GM23338 (cell line): ENCODE measurements at regions not wholly inside any gene's neighbourhood (a gene's known extent, or its start where the extent isn't known, plus 50 kb on each side); places are given as distances from the start of the nearest gene placed in this dataset.
A peak's percentile ranks its signal among the peaks of the same experiment; 100 is the strongest.

Source experiments
- ATAC-seq: fragments of 200-7000 bp; cut with Tn5 transposase; 3 replicates; pipeline ENCODE4 v1.9.1; 2020
- DNase-seq: peaks from one replicate; pipeline ENCODE4 v3.0.0-alpha.2; 2015; ENCODE audit warnings: low spot score
- H2AFZ ChIP-seq: fragments of 200-600 bp; sonication (generic); 2 replicates; pipeline ENCODE4 v1.8.0; 2016; ENCODE audit warnings: antibody characterized with exemption, mild to moderate bottlenecking, moderate library complexity
- H3F3A ChIP-seq: fragments of 200-600 bp; sonication (generic); replicated peaks from 2 replicates; pipeline ENCODE4 v1.8.0; 2017; ENCODE audit warnings: antibody characterized with exemption, mixed run types, low read depth
- H3K27ac ChIP-seq: fragments of 200-600 bp; sonication (generic); 2 replicates; pipeline ENCODE4 v1.6.1; 2016; ENCODE audit warnings: low read depth
- H3K27me3 ChIP-seq: fragments of 200-600 bp; sonication (generic); 2 replicates; pipeline ENCODE4 v1.8.0; 2016; ENCODE audit warnings: mild to moderate bottlenecking, mixed run types, moderate library complexity; ENCODE audit not compliant: insufficient read depth
- H3K36me3 ChIP-seq: fragments of 200-600 bp; sonication (generic); 2 replicates; pipeline ENCODE4 v1.8.0; 2016; ENCODE audit warnings: mild to moderate bottlenecking; ENCODE audit not compliant: insufficient read depth
- H3K4me1 ChIP-seq: fragments of 200-600 bp; sonication (generic); 2 replicates; pipeline ENCODE4 v1.8.0; 2016; ENCODE audit warnings: mild to moderate bottlenecking, moderate library complexity; ENCODE audit not compliant: insufficient read depth
- H3K4me2 ChIP-seq: fragments of 200-600 bp; sonication (generic); 2 replicates; pipeline ENCODE4 v1.7.1; 2017; ENCODE audit warnings: mixed run types
- H3K4me3 ChIP-seq: fragments of 200-600 bp; sonication (generic); 2 replicates; pipeline ENCODE4 v1.6.1; 2016; ENCODE audit warnings: mixed run types
- H3K79me2 ChIP-seq: fragments of 200-600 bp; sonication (generic); replicated peaks from 2 replicates; pipeline ENCODE4 v1.8.0; 2017; ENCODE audit warnings: mild to moderate bottlenecking; ENCODE audit not compliant: insufficient read depth
- H3K9me2 ChIP-seq: fragments of 200-600 bp; sonication (generic); 2 replicates; pipeline ENCODE4 v1.8.0; 2017; ENCODE audit not compliant: insufficient read depth
- H4K20me1 ChIP-seq: fragments of 200-600 bp; sonication (generic); replicated peaks from 2 replicates; pipeline ENCODE4 v1.8.0; 2017; ENCODE audit warnings: mild to moderate bottlenecking; ENCODE audit not compliant: insufficient read depth
- H3K27ac Mint-ChIP-seq: 2 replicates; pipeline ENCODE4 v1.8.0; 2020; ENCODE audit warnings: inconsistent platforms, mild to moderate bottlenecking, moderate library complexity, mixed read lengths
- H3K27me3 Mint-ChIP-seq: 3 replicates; pipeline ENCODE4 v1.8.0; 2022; ENCODE audit warnings: low read depth, mild to moderate bottlenecking, moderate library complexity, mixed read lengths, inconsistent platforms; ENCODE audit not compliant: insufficient read depth, poor library complexity
- H3K36me3 Mint-ChIP-seq: 3 replicates; pipeline ENCODE4 v1.8.0; 2021; ENCODE audit warnings: low read depth, mild to moderate bottlenecking, inconsistent platforms, moderate library complexity, mixed read lengths
- H3K4me1 Mint-ChIP-seq: 3 replicates; pipeline ENCODE4 v1.8.0; 2020; ENCODE audit warnings: mild to moderate bottlenecking, inconsistent platforms, mixed read lengths
- H3K4me3 Mint-ChIP-seq: 3 replicates; pipeline ENCODE4 v1.8.0; 2021; ENCODE audit warnings: moderate library complexity, mild to moderate bottlenecking, inconsistent platforms, mixed read lengths
- H3K9me3 Mint-ChIP-seq: 3 replicates; pipeline ENCODE4 v1.8.0; 2020; ENCODE audit warnings: moderate library complexity, mild to moderate bottlenecking, inconsistent platforms, mixed read lengths
- CREB1 ChIP-seq: fragments of 250-450 bp; sonication (Bioruptor Pico); IDR thresholded peaks from 2 replicates; pipeline ENCODE4 v1.5.0; 2020; ENCODE audit warnings: low read depth, mild to moderate bottlenecking, moderate library complexity
- ETS1 ChIP-seq: IDR thresholded peaks from 2 replicates; pipeline ENCODE4 v1.6.1; 2016; ENCODE audit warnings: antibody characterized with exemption
- EZH2 ChIP-seq: fragments of 200-600 bp; sonication (generic); IDR thresholded peaks from one replicate; pipeline ENCODE4 v1.8.0; 2017; ENCODE audit warnings: antibody characterized with exemption, mild to moderate bottlenecking, low read depth; ENCODE audit not compliant: unreplicated experiment
- EZH2phosphoT487 ChIP-seq: fragments of 200-600 bp; sonication (generic); IDR thresholded peaks from one replicate; pipeline ENCODE4 v1.8.1; 2018; ENCODE audit warnings: antibody characterized with exemption; ENCODE audit not compliant: unreplicated experiment
- JUNB ChIP-seq: IDR thresholded peaks from one replicate; pipeline ENCODE4 v1.6.1; 2016; ENCODE audit warnings: antibody characterized with exemption; ENCODE audit not compliant: unreplicated experiment
- NANOG ChIP-seq: IDR thresholded peaks from 2 replicates; pipeline ENCODE4 v1.6.1; 2016; ENCODE audit warnings: antibody characterized with exemption, borderline replicate concordance
- POLR2AphosphoS5 ChIP-seq: IDR thresholded peaks from 2 replicates; pipeline ENCODE4 v1.6.1; 2016; ENCODE audit warnings: antibody characterized with exemption, low read depth
- REST ChIP-seq: IDR thresholded peaks from one replicate; pipeline ENCODE4 v1.6.1; 2018; ENCODE audit warnings: antibody characterized with exemption; ENCODE audit not compliant: unreplicated experiment
- STAT1 ChIP-seq: IDR thresholded peaks from one replicate; pipeline ENCODE4 v1.6.1; 2016; ENCODE audit warnings: antibody characterized with exemption; ENCODE audit not compliant: unreplicated experiment
- ZNF114 ChIP-seq: fragments of 250-450 bp; sonication (Bioruptor Pico); IDR thresholded peaks from 2 replicates; pipeline ENCODE4 v1.5.0; 2020; ENCODE audit warnings: mild to moderate bottlenecking, moderate library complexity
- ZNF331 ChIP-seq: fragments of 250-450 bp; sonication (Bioruptor Pico); IDR thresholded peaks from 2 replicates; pipeline ENCODE4 v1.5.0; 2020; ENCODE audit warnings: low read depth, mild to moderate bottlenecking, moderate library complexity
- TF ChIP-seq, protein P1 (sequence below), 2 experiments: fragments of 200-600 bp in 1 of 2; sonication (generic) in 1 of 2; conservative IDR thresholded peaks; 2 replicates each; pipeline versions ENCODE4 v1.5.1 to v1.6.1; 2016 to 2017; ENCODE audit warnings: antibody characterized with exemption in 2 of 2, low read depth in 2 of 2, mild to moderate bottlenecking in 2 of 2, moderate library complexity in 1 of 2

DNA sequence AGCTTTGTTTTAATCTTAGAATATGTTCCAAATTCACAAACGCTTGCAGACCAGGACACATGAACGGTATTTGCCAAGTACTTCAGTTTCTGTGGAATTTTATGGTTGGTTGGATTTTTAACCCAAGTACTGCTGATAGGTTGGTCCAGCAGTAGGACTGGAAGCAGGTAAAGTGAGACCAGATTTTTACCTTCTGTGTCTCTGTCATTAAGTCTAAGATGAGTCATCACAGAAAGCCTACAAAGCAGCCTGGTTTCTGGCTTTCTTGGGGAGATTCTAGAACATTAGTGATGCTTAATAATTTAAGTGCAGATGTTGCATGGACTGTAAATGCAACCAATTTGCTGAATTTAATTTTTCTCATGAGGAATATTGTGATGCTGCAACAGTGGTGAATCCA is 100.5 kb downstream of the SCG2 start (continued):
- no peak for TF ChIP-seq EZH2phosphoT487
- TF ChIP-seq NANOG, result no peak
- TF ChIP-seq, protein P1, sequence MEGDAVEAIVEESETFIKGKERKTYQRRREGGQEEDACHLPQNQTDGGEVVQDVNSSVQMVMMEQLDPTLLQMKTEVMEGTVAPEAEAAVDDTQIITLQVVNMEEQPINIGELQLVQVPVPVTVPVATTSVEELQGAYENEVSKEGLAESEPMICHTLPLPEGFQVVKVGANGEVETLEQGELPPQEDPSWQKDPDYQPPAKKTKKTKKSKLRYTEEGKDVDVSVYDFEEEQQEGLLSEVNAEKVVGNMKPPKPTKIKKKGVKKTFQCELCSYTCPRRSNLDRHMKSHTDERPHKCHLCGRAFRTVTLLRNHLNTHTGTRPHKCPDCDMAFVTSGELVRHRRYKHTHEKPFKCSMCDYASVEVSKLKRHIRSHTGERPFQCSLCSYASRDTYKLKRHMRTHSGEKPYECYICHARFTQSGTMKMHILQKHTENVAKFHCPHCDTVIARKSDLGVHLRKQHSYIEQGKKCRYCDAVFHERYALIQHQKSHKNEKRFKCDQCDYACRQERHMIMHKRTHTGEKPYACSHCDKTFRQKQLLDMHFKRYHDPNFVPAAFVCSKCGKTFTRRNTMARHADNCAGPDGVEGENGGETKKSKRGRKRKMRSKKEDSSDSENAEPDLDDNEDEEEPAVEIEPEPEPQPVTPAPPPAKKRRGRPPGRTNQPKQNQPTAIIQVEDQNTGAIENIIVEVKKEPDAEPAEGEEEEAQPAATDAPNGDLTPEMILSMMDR (conservative IDR thresholded peaks at IDR 0.05; ENCODE audit: low read depth in 2 of 2), result no peak
- no peak for TF ChIP-seq ETS1
- no peak for TF ChIP-seq STAT1
- TF ChIP-seq EZH2, result no peak
- TF ChIP-seq JUNB, result no peak
- TF ChIP-seq ZNF114 (CRISPR knock-in tag), result no peak

DNA sequence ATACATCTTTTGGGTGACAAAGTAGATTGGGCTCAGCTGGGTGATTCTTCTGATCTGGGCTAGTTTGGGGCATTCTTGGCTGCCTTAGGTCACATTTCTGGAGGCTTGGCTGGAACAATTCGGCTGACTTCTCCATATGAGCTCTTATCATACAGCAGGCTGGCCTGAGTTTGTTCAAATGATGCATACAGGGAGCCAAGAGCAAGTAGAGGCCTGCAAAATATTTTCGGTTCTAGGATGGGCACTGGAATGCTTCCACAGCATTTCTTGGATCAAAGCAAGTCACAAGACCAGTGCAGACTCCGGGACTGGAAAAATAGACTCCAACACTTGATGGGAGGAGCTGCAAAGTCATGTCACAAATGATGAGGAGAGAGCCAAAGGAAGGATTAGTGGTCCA is 98.4 kb downstream of the SCG2 start:
- H4K20me1 ChIP-seq, result no peaks in the 10 kb centered on the region
- no peak overlapping the region for H3K27ac ChIP-seq
- H3K36me3 ChIP-seq, result no peaks in the 10 kb centered on the region
- no peak overlapping the region for H3K27ac Mint-ChIP-seq
- DNase-seq, result no peak
- no peaks in the 10 kb centered on the region for H3K4me1 Mint-ChIP-seq
- no peaks in the 10 kb centered on the region for H3F3A ChIP-seq
- H3K4me3 ChIP-seq, result no peak overlapping the region
- no peaks in the 10 kb centered on the region for H3K36me3 Mint-ChIP-seq
- H2AFZ ChIP-seq, result no peak overlapping the region
- H3K27me3 ChIP-seq, result no peaks in the 10 kb centered on the region
- no peaks in the 10 kb centered on the region for H3K9me2 ChIP-seq
- H3K9me3 Mint-ChIP-seq, result no peaks in the 10 kb centered on the region
- TF ChIP-seq, protein P1 (conservative IDR thresholded peaks at IDR 0.05; ENCODE audit: low read depth in 2 of 2), result no peak
- TF ChIP-seq ZNF331 (CRISPR knock-in tag), result peak; percentile 58
- H3K79me2 ChIP-seq, result no peaks in the 10 kb centered on the region
- no peak overlapping the region for H3K4me2 ChIP-seq
- ATAC-seq, result no peak
- no peaks in the 10 kb centered on the region for H3K27me3 Mint-ChIP-seq
- H3K4me3 Mint-ChIP-seq, result no peak overlapping the region
- H3K4me1 ChIP-seq, result no peaks in the 10 kb centered on the region

DNA sequence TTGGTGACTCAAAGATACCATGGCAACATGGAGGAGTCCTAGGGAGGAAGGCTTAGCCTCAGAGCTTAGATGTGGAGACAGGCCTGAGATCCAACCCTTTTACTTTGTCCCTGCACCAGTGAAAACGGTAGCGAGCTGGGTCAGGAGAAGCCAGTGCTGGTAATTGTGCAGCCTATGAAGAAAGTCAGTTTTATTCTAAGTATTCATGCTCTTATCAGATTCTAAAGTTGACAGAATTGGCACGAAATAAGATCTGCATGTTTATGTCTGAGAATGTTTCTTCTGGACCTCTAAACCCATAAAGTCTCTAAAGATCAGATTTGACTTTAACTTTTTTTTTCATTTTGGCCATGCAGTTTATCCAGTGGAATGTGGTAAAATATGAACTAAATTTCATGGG is 93.8 kb downstream of the SCG2 start:
- Histone ChIP-seq H3K27me3 (no peaks in the 10 kb centered on the region), H3K4me1 (no peaks in the 10 kb centered on the region), H4K20me1 (no peaks in the 10 kb centered on the region), H3K9me2 (no peaks in the 10 kb centered on the region), H3K27ac (no peak overlapping the region), H3K79me2 (no peaks in the 10 kb centered on the region), H3K36me3 (no peaks in the 10 kb centered on the region), H3K4me3 (no peak overlapping the region), H3F3A (no peaks in the 10 kb centered on the region), H2AFZ (no peak overlapping the region), H3K4me2 (no peak overlapping the region)
- H3K9me3 Mint-ChIP-seq, result no peaks in the 10 kb centered on the region
- H3K36me3 Mint-ChIP-seq, result no peaks in the 10 kb centered on the region
- DNase-seq, result no peak
- no peaks in the 10 kb centered on the region for H3K27me3 Mint-ChIP-seq
- H3K27ac Mint-ChIP-seq, result no peak overlapping the region
- no peak overlapping the region for H3K4me3 Mint-ChIP-seq
- no peak for ATAC-seq
- H3K4me1 Mint-ChIP-seq, result no peaks in the 10 kb centered on the region
- TF ChIP-seq CREB1 (no peak), EZH2phosphoT487 (no peak), EZH2 (no peak), JUNB (no peak), ZNF114 (CRISPR knock-in tag) (no peak), ETS1 (no peak), REST (no peak), ZNF331 (CRISPR knock-in tag) (no peak), POLR2AphosphoS5 (no peak), NANOG (no peak), STAT1 (no peak)
